Esophagus (tissue), 2 donors: ENCODE measurements at regions not wholly inside any gene's neighbourhood (a gene's known extent, or its start where the extent isn't known, plus 50 kb on each side); places are given as distances from the start of the nearest gene placed in this dataset.

Experiments
- H3K27ac ChIP-seq, 2 donors: one replicate each; pipeline ENCODE4 v1.5.1; 2013; ENCODE audit warnings: low read depth in 2 of 2, mild to moderate bottlenecking in 2 of 2, inconsistent platforms in 1 of 2, low read length in 1 of 2, moderate library complexity in 1 of 2
- H3K27me3 ChIP-seq, 2 donors: one replicate each; pipeline ENCODE4 v1.6.1; 2013; ENCODE audit warnings: low read length in 2 of 2, control low read depth in 1 of 2, mild to moderate bottlenecking in 1 of 2; ENCODE audit not compliant: insufficient read depth in 2 of 2, control insufficient read depth in 1 of 2
- H3K36me3 ChIP-seq, 2 donors: one replicate each; pipeline ENCODE4 v1.6.1; 2013; ENCODE audit warnings: low read length in 1 of 2; ENCODE audit not compliant: control insufficient read depth in 2 of 2, insufficient read depth in 2 of 2
- H3K4me1 ChIP-seq, 2 donors: one replicate each; pipeline ENCODE4 v1.6.1; 2013; ENCODE audit warnings: low read length in 1 of 2; ENCODE audit not compliant: control insufficient read depth in 2 of 2, insufficient read depth in 2 of 2
- H3K4me3 ChIP-seq, 2 donors: one replicate each; pipeline ENCODE4 v1.5.1; 2013; ENCODE audit warnings: low read length in 2 of 2, mild to moderate bottlenecking in 2 of 2, low read depth in 1 of 2, moderate library complexity in 1 of 2
- H3K9me3 ChIP-seq, 2 donors: one replicate each; pipeline ENCODE4 v1.6.1; 2013; ENCODE audit warnings: mild to moderate bottlenecking in 2 of 2, low read depth in 1 of 2, low read length in 1 of 2, moderate library complexity in 1 of 2; ENCODE audit not compliant: control insufficient read depth in 2 of 2, insufficient read depth in 1 of 2
- WGBS, 2 donors: extraction: QIAGEN DNeasy Blood & Tissue Kit; methylation state at CpG; one replicate each; pipeline ENCODE4 v1.1.7; 2013; 5-methylcytosine and 5-hydroxymethylcytosine counted together
- donor health status: healthy with polysubstance abuse.
- donor health status: Bipolar disorder and iron deficiency.

GRCh38 chr12:75890660-75891059, 140.9 kb downstream of the PHLDA1 start:
- 88 to 92% methylated on average over 2 of the region's 2 CpGs for WGBS, 2 donors
- no peaks in the 10 kb centered on the region for H3K9me3 ChIP-seq
- H3K36me3 ChIP-seq: no peaks in the 10 kb centered on the region
- peaks cover 0 to 5% of the 10 kb centered on the region in 2 donors for H3K4me1 ChIP-seq
- no peak overlapping the region for H3K27ac ChIP-seq
- no peak overlapping the region for H3K4me3 ChIP-seq
- no peaks in the 10 kb centered on the region for H3K27me3 ChIP-seq

GRCh38 chr12:75890141-75890540, 141.4 kb downstream of the PHLDA1 start:
- H3K9me3 ChIP-seq: no peaks in the 10 kb centered on the region
- no peak overlapping the region for H3K4me3 ChIP-seq
- peaks cover 0 to 5% of the 10 kb centered on the region in 2 donors for H3K4me1 ChIP-seq
- H3K36me3 ChIP-seq: no peaks in the 10 kb centered on the region
- H3K27me3 ChIP-seq: no peaks in the 10 kb centered on the region
- no peak overlapping the region for H3K27ac ChIP-seq

GRCh38 chr12:75888874-75889613, 142.5 kb downstream of the PHLDA1 start:
- Histone ChIP-seq H3K4me1 (peaks cover 0 to 5% of the 10 kb centered on the region in 2 donors), H3K9me3 (no peaks in the 10 kb centered on the region), H3K4me3 (no peak overlapping the region), H3K36me3 (no peaks in the 10 kb centered on the region), H3K27ac (no peak overlapping the region), H3K27me3 (no peaks in the 10 kb centered on the region)
- 46% methylated on average over 11 of the region's 11 CpGs for WGBS, 2 donors

- H3K27me3 ChIP-seq: no peaks in the 10 kb centered on the region
- peaks cover 0 to 5% of the 10 kb centered on the region in 2 donors for H3K4me1 ChIP-seq
- no peak overlapping the region for H3K4me3 ChIP-seq
- no peaks in the 10 kb centered on the region for H3K9me3 ChIP-seq
- no peaks in the 10 kb centered on the region for H3K36me3 ChIP-seq
- no peak overlapping the region for H3K27ac ChIP-seq
Observed at GRCh38 chr12:75888399-75888798, 143.2 kb downstream of the PHLDA1 start.

- H3K27ac ChIP-seq: no peak overlapping the region
- no peak overlapping the region for H3K4me3 ChIP-seq
- H3K36me3 ChIP-seq: no peaks in the 10 kb centered on the region
- no peaks in the 10 kb centered on the region for H3K27me3 ChIP-seq
- WGBS, 2 donors: 85 to 86% methylated on average over 1 of the region's 1 CpG
- no peaks in the 10 kb centered on the region for H3K9me3 ChIP-seq
- H3K4me1 ChIP-seq: peaks cover 0 to 5% of the 10 kb centered on the region in 2 donors
Observed at GRCh38 chr12:75887979-75888378, 143.6 kb downstream of the PHLDA1 start.

GRCh38 chr12:75884465-75884985, 147.1 kb downstream of the PHLDA1 start:
- no peaks in the 10 kb centered on the region for H3K27me3 ChIP-seq
- no peaks in the 10 kb centered on the region for H3K36me3 ChIP-seq
- H3K27ac ChIP-seq: no peak overlapping the region
- WGBS, 2 donors: 86 to 92% methylated on average over 4 of the region's 4 CpGs
- H3K4me3 ChIP-seq: no peak overlapping the region
- H3K9me3 ChIP-seq: no peaks in the 10 kb centered on the region
- H3K4me1 ChIP-seq: peaks cover 0 to 2% of the 10 kb centered on the region in 2 donors

- H3K27ac ChIP-seq: no peak overlapping the region
- H3K27me3 ChIP-seq: no peaks in the 10 kb centered on the region
- WGBS, 2 donors: 48 to 70% methylated on average over 3 of the region's 3 CpGs
- H3K9me3 ChIP-seq: no peaks in the 10 kb centered on the region
- no peaks in the 10 kb centered on the region for H3K36me3 ChIP-seq
- no peaks in the 10 kb centered on the region for H3K4me1 ChIP-seq
- H3K4me3 ChIP-seq: no peak overlapping the region
Observed at GRCh38 chr12:75883241-75883640, 148.3 kb downstream of the PHLDA1 start.

GRCh38 chr12:75882421-75882820, 149.2 kb downstream of the PHLDA1 start:
- Histone ChIP-seq H3K36me3 (no peaks in the 10 kb centered on the region), H3K27me3 (no peaks in the 10 kb centered on the region), H3K4me1 (no peaks in the 10 kb centered on the region), H3K27ac (no peak overlapping the region), H3K9me3 (no peaks in the 10 kb centered on the region), H3K4me3 (no peak overlapping the region)
- WGBS, 2 donors: 64 to 71% methylated on average over 3 of the region's 3 CpGs

- no peak overlapping the region for H3K4me3 ChIP-seq
- H3K27me3 ChIP-seq: no peaks in the 10 kb centered on the region
Observed at GRCh38 chr12:75881920-75882319, 149.7 kb downstream of the PHLDA1 start.

More at GRCh38 chr12:75881920-75882319, 149.7 kb downstream of the PHLDA1 start:
- no peaks in the 10 kb centered on the region for H3K4me1 ChIP-seq
- no peaks in the 10 kb centered on the region for H3K9me3 ChIP-seq
- no peak overlapping the region for H3K27ac ChIP-seq
- no peaks in the 10 kb centered on the region for H3K36me3 ChIP-seq
